K562 (cell line): ENCODE measurements at regions not wholly inside any gene's neighbourhood (a gene's known extent, or its start where the extent isn't known, plus 50 kb on each side); places are given as distances from the start of the nearest gene placed in this dataset.

Source experiments
- ARID1B ChIP-seq: fragments of 450-650 bp; IDR thresholded peaks from 2 replicates; pipeline ENCODE4 v1.6.1; 2016; ENCODE audit warnings: antibody characterized with exemption, mild to moderate bottlenecking, inconsistent platforms
- CHD1 ChIP-seq: fragments of 200-600 bp; sonication (generic); IDR thresholded peaks from one replicate; pipeline ENCODE4 v1.6.1; 2012; ENCODE audit warnings: mild to moderate bottlenecking, moderate library complexity, low read length, inconsistent platforms
- CTCF ChIP-seq, 3 experiments: IDR thresholded peaks in 2 of 3; conservative IDR thresholded peaks in 1 of 3; 2 replicates each; pipeline ENCODE4 v1.5.1; 2011 to 2012; ENCODE audit warnings: low read length in 3 of 3, mild to moderate bottlenecking in 3 of 3, control low read depth in 2 of 3, improper control_type of control experiment in 1 of 3, inconsistent platforms in 1 of 3, low read depth in 1 of 3, mixed read lengths in 1 of 3, moderate library complexity in 1 of 3; ENCODE audit not compliant: insufficient read depth in 2 of 3
- GABPA ChIP-seq: fragments of 200-800 bp; sonication (Bioruptor generic); conservative IDR thresholded peaks from 2 replicates; pipeline ENCODE4 v1.6.1; 2016; ENCODE audit warnings: low read depth, missing genetic modification characterization, missing compliant biosample characterization
- KAT2B ChIP-seq: IDR thresholded peaks from one replicate; pipeline ENCODE4 v1.6.1; 2012; ENCODE audit warnings: low read depth, mild to moderate bottlenecking, control low read depth, inconsistent platforms, low read length, moderate library complexity
- MYC ChIP-seq, 2 experiments: fragments of 250-450 bp in 1 of 2; sonication (Bioruptor Pico) in 1 of 2; IDR thresholded peaks; 2 replicates each; pipeline versions ENCODE4 v1.5.1 to v1.6.1; 2012 to 2021; ENCODE audit warnings: low read depth in 2 of 2, borderline replicate concordance in 1 of 2, improper control_type of control experiment in 1 of 2, low read length in 1 of 2, mild to moderate bottlenecking in 1 of 2, moderate library complexity in 1 of 2
- NR2C2 ChIP-seq, 2 experiments: fragments of 200-800 bp in 1 of 2; sonication (Bioruptor generic) in 1 of 2; sonication (generic) in 1 of 2; formaldehyde crosslinking in 1 of 2; IDR thresholded peaks; 2 replicates each; pipeline versions ENCODE4 v1.6.1 to v1.8.0; 2016 to 2022; ENCODE audit warnings: mild to moderate bottlenecking in 1 of 2, missing compliant biosample characterization in 1 of 2, missing genetic modification characterization in 1 of 2, missing genetic modification reagents in 1 of 2
- POLR2AphosphoS2 ChIP-seq: IDR thresholded peaks from 2 replicates; pipeline ENCODE4 v1.6.1; 2012; ENCODE audit warnings: low read length, improper control_type of control experiment
- SMAD4 ChIP-seq: fragments of 250-450 bp; sonication (Bioruptor Pico); conservative IDR thresholded peaks from 2 replicates; pipeline ENCODE4 v1.8.0; 2021; ENCODE audit warnings: inconsistent platforms, mild to moderate bottlenecking, moderate library complexity
- USF2 ChIP-seq: sonication (generic); formaldehyde crosslinking; IDR thresholded peaks from 2 replicates; pipeline ENCODE4 v1.5.0; 2020; ENCODE audit warnings: missing genetic modification reagents
- ZNF133 ChIP-seq: fragments of 250-450 bp; sonication (Bioruptor Pico); IDR thresholded peaks from 2 replicates; pipeline ENCODE4 v1.4.0; 2020; ENCODE audit warnings: mild to moderate bottlenecking

DNA sequence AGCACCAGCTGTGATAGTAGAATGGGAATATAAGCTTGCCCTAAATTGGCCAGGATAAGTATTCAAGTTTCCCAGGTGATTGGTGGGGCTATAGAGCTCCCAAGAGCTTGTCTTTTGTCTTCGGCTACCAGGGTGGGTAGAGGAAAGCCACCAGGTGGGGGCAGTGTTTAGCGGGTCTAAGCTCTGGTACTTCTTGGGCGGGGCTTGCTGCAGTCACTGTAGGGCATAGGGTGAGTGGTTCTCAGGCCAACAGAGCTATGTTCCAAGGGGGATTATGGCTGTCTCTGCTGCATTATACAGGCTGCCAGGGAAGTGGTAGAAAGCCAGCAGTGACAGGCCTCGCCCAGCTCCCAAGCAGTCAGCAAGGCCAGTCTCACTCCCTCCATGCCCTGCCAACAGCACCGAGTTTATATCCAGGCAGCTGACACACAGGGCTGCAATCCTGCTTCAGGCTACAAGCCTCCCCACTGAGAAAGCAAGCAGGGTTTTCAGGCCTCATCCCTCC, 110.7 kb downstream of the ZNF467 start:
- TF ChIP-seq ARID1B (no peak), SMAD4 (CRISPR knock-in tag) (no peak), POLR2AphosphoS2 (no peak), GABPA (tag) (no peak), KAT2B (no peak), CTCF (IDR thresholded peaks at IDR 0.05 in 2 of 3, conservative IDR thresholded peaks at IDR 0.05 in 1 of 3; ENCODE audit: insufficient read depth in 2 of 3, low read depth in 1 of 3, low read length in 3 of 3) (peak; percentile 95 to 98 (median 96)), CHD1 (no peak), USF2 (CRISPR knock-in tag) (no peak), NR2C2 (CRISPR knock-in tag; IDR thresholded peaks at IDR 0.05) (no peak), NR2C2 (tag; IDR thresholded peaks at IDR 0.05) (no peak), ZNF133 (CRISPR knock-in tag) (no peak), MYC (IDR thresholded peaks at IDR 0.05; ENCODE audit: low read depth, low read length) (0 out of 2 replicates have a peak, but pooled peaks have one; percentile 17), MYC (CRISPR knock-in tag; IDR thresholded peaks at IDR 0.05; ENCODE audit: borderline replicate concordance, low read depth) (no peak)
